ENCODE measurements at regions not wholly inside any gene's neighbourhood (a gene's known extent, or its start where the extent isn't known, plus 50 kb on each side); places are given as distances from the start of the nearest gene placed in this dataset.
"Not testable (repeated sequence)": the region's sequence is repeated elsewhere in the genome, so short reads cannot be mapped to it uniquely, and the experiment has no call there.

DNA sequence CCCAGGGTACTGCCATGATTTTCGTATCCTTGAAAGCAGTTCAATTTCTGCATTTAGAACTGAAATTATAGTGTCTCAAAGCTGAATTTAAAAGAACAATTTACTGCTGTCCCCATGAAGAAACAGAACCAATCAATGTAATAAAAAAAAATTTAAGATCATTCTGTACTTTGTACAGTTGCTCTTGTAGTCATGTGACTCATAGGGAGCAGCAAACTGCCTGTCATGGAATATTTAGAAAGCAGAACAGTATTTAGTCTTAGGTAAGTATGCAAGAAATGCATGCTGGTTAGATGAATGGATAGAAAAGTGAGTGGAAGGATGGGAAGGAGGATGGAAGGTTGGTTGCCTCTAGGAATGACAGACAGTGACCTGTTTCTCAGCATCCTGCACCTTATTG lies 450.9 kb downstream of the RAB38 start:
- TF ChIP-seq, protein P1, sequence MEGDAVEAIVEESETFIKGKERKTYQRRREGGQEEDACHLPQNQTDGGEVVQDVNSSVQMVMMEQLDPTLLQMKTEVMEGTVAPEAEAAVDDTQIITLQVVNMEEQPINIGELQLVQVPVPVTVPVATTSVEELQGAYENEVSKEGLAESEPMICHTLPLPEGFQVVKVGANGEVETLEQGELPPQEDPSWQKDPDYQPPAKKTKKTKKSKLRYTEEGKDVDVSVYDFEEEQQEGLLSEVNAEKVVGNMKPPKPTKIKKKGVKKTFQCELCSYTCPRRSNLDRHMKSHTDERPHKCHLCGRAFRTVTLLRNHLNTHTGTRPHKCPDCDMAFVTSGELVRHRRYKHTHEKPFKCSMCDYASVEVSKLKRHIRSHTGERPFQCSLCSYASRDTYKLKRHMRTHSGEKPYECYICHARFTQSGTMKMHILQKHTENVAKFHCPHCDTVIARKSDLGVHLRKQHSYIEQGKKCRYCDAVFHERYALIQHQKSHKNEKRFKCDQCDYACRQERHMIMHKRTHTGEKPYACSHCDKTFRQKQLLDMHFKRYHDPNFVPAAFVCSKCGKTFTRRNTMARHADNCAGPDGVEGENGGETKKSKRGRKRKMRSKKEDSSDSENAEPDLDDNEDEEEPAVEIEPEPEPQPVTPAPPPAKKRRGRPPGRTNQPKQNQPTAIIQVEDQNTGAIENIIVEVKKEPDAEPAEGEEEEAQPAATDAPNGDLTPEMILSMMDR (IDR thresholded peaks at IDR 0.05; ENCODE audit: low read depth, low read length), result no peak

DNA sequence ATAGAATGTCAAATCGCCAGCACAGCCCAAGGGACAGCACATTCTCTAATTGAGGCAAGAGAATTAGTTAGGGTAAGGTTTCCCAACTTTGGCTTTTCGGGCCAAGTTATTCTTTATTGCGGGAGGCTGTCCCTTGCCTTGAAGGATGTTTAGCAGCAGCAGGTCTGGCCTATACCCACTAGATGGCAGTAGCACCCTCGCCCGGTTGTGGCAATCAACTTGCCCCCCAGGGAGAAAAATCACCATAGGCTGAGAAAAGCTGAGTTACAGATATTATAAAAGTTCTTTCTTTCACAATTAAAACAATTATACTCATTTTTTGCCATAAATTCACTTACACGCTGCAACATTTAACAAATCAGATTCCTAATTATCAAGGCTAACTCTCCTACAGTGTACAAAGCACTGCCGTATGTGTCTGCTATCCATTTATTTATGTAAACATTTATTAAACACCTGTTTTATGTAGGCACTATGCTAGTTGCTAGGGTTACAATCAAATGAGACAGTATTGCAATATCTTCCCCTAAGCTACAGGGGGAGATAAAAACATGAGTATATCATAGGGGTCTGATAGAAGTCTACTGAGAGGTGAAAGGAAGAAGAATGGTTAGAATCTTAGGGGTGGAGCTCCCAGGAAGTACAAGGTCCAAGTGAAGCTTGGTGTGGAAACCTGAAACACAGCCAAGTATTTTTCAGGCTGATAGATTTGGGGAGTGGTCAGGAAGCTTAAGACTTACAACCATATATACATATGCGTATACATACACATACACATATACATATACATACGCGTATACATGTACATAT lies 452.3 kb downstream of the RAB38 start:
- TF ChIP-seq, protein P1 (IDR thresholded peaks at IDR 0.05; ENCODE audit: low read depth, low read length), result peak; percentile 77
- no peak overlapping the region for H3K4me3 ChIP-seq (ENCODE audit: low read depth, low read length)

More for the DNA sequence above, 450.9 kb downstream of the RAB38 start:
- H3K4me3 ChIP-seq (ENCODE audit: low read depth, low read length), result no peak overlapping the region

DNA sequence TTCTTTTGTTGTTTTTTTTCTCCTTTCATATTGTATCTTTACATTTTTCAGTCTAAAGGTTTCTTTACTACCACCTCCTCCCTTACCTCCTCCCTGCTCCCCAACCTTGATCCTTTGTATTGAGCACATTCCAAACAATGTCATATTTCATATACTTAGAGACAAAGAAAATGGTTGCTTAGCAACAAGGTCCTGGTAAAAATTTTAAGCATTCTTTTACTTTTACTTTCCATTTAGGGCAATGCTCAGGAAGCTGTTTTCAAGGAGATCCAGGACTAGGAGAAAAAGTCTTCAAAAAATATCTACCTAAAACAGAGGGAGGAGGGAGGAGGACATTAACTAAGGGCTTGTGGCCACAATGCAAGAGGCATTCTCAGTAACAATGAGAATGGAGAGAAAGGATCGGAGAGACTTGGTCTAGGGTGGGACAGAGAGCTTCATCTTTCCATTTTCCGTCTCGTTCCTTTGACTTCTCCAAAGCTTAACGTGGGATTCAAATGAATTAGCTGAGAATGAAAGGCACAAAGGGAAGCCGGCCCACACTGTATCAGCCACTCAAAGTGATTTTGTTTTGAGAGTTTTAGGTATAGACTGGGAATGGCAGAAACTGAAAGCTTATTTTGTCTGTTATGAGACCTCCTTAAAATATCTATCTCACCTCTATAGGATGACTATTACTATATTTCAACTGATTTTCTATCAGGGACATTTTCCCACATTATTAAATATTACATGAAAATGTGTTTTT lies 455.7 kb downstream of the RAB38 start:
- H3K4me3 ChIP-seq (ENCODE audit: low read depth, low read length), result peak overlapping the region; percentile 44
- TF ChIP-seq, protein P1 (IDR thresholded peaks at IDR 0.05; ENCODE audit: low read depth, low read length), result no peak

DNA sequence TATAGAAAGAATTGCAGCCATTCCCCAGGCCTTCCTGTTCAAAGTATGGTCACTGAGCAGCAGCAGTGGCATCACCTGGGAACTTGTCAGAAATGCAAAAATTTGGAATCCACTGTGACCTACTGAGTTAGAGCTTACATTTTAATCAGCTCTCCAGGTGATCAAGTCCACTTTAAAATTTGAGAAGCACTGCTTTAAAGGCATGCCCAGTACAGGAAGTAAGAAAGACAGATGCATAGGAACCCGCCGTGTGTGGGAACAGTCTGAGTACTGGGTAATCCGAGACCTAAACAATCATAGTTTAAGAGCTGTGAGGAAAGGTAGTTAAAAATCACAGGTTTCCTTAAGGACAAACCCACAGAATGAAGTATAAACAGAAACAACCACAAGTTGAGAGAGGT lies 462.4 kb downstream of the RAB38 start:
- H3K4me3 ChIP-seq (ENCODE audit: low read depth, low read length), result no peak overlapping the region
- TF ChIP-seq, protein P1 (IDR thresholded peaks at IDR 0.05; ENCODE audit: low read depth, low read length), result no peak

DNA sequence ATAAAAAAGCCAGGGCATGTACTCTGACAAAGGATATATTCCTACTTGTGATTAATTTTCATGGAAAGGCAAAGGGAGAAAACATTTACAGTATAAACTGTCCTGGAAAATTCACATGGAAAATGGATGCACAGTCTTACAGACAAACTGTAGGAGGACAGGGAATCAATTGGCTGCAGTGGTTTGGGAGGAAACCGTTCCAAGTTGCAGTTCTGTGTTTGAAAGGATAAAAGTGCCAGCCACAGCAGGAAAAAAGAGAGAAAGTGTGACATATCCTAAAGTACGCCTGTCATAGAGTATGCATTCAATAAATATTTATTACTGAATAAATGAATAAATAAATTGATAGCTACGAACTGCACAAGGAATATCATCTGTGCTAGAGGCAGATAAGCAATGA lies 462.9 kb downstream of the RAB38 start:
- H3K4me3 ChIP-seq (ENCODE audit: low read depth, low read length), result no peak overlapping the region
- TF ChIP-seq, protein P1 (IDR thresholded peaks at IDR 0.05; ENCODE audit: low read depth, low read length), result no peak

DNA sequence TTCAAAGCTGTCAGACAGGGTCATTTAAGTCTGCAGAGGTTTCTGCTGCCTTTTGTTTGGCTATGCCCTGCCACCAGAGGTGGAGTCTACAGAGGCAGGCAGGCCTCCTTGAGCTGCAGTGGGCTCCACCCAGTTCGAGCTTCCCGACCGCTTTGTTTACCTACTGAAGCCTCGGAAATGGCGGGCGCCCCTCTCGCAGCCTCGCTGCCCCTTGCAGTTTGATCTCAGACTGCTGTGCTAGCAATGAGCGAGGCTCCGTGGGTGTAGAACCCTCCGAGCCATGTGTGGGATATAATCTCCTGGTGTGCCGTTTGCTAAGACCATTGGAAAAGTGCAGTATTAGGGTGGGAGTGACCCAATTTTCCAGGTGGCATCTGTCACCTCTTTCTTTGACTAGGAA lies 471.7 kb downstream of the RAB38 start:
- H3K4me3 ChIP-seq (ENCODE audit: low read depth, low read length), result not testable (repeated sequence)

DNA sequence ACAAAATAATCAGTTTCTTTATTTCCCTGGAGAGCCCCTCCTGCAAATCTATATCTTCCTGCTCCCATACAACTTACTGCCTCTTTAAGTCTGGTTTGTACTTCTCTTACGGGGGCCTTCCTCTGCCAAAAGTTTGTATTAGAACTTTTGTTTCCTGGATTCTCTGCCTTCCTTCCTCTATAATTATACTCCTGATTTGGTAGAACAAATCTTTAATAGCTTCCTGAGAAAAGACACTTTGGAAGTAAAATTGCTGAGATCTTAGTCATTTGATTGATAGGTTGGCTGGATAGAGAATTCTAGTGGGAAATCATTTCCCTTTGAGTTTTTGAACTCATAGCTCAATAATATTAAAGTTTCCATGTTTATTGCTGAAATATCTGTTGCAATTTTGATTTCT lies 499.2 kb downstream of the RAB38 start:
- TF ChIP-seq, protein P1 (IDR thresholded peaks at IDR 0.05; ENCODE audit: low read depth, low read length), result no peak
- H3K4me3 ChIP-seq (ENCODE audit: low read depth, low read length), result no peak overlapping the region
